ENCODE measurements at regions not wholly inside any gene's neighbourhood (a gene's known extent, or its start where the extent isn't known, plus 50 kb on each side); places are given as distances from the start of the nearest gene placed in this dataset.
"Not testable (repeated sequence)": the region's sequence is repeated elsewhere in the genome, so short reads cannot be mapped to it uniquely, and the experiment has no call there.

DNA sequence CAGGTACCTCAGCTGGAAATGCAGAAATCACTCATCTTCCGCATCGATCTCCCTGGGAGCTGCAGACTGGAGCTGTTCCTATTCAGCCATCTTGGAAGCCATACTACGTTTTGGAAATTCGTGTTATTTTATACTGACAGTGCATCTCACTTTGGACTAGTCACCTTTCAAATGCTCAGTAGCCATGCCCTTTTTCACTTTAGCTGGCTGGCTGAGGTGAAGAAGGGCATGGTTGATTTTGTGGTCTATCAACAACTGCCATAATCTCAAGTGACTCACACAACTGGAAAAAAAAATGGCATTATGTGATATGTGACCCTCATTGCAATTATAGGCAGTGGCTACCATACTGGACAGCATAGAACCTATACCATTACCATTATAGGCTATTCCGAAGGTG, 100.5 kb downstream of the CCDC71L start:
- Histone ChIP-seq H3K36me3 (ENCODE audit: control insufficient read depth in 1 of 2, insufficient read depth in 2 of 2, low read length in 2 of 2) (peaks cover 0 to 2% of the 10 kb centered on the region in 2 experiments), H2BK12ac (ENCODE audit: low read length) (no peak overlapping the region), H3K9ac (ENCODE audit: low read length) (no peak overlapping the region), H2BK5ac (ENCODE audit: low read depth, low read length, poor library complexity) (no peak overlapping the region), H4K91ac (ENCODE audit: low read depth, low read length) (no peak overlapping the region), H3K4ac (ENCODE audit: low read depth, low read length) (no peak overlapping the region), H3K79me2 (ENCODE audit: control insufficient read depth, insufficient read depth, low read length, poor library complexity) (no peaks in the 10 kb centered on the region), H3K9me3 (ENCODE audit: insufficient read depth, low read depth, low read length) (no peaks in the 10 kb centered on the region), H3K23ac (ENCODE audit: low read length) (no peak overlapping the region), H2BK120ac (ENCODE audit: insufficient read depth, low read length, poor library complexity) (no peak overlapping the region), H3K14ac (ENCODE audit: low read length) (no peak overlapping the region), H4K8ac (ENCODE audit: low read depth, low read length) (no peak overlapping the region), H3K79me1 (ENCODE audit: low read length) (peaks cover 1% of the 10 kb centered on the region), H3K18ac (ENCODE audit: low read length) (no peak overlapping the region), H2AK5ac (ENCODE audit: low read length) (no peak overlapping the region), H4K12ac (ENCODE audit: low read depth, low read length) (no peak overlapping the region), H3K4me3 (ENCODE audit: low read depth, low read length) (no peak overlapping the region), H3K27ac (ENCODE audit: low read depth, low read length) (no peak overlapping the region), H3K4me2 (ENCODE audit: low read length) (no peak overlapping the region), H2AFZ (ENCODE audit: insufficient read depth, low read length, poor library complexity) (no peak overlapping the region), H3K4me1 (ENCODE audit: control insufficient read depth in 1 of 2, insufficient read depth in 2 of 2, low read length in 2 of 2) (no peaks in the 10 kb centered on the region), H3K27me3 (ENCODE audit: insufficient read depth, low read length) (no peaks in the 10 kb centered on the region)
- no peak for DNase-seq
- WGBS (ENCODE audit: extremely low coverage, insufficient coverage, insufficient read length) = no CpG with 5 or more reads among the region's 5 CpGs

DNA sequence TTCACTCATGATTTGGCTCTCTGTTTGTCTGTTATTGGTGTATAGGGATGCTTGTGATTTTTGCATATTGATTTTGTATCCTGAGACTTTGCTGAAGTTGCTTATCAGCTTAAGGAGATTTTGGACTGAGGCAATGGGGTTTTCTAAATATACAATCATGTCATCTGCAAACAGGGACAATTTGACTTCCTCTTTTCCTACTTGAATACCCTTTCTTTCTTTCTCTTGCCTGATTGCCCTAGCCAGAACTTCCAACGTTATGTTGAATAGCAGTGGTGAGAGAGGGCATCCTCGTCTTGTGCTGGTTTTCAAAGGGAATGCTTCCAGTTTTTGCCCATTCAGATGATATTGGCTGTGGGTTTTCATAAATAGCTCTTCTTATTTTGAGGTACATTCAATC, 104.7 kb downstream of the CCDC71L start:
- H3K23ac ChIP-seq (ENCODE audit: low read length); H3K14ac ChIP-seq (ENCODE audit: low read length); H3K36me3 ChIP-seq (ENCODE audit: control insufficient read depth in 1 of 2, insufficient read depth in 2 of 2, low read length in 2 of 2); H2BK5ac ChIP-seq (ENCODE audit: low read depth, low read length, poor library complexity); H4K12ac ChIP-seq (ENCODE audit: low read depth, low read length); H3K27ac ChIP-seq (ENCODE audit: low read depth, low read length); H3K79me1 ChIP-seq (ENCODE audit: low read length); H2BK12ac ChIP-seq (ENCODE audit: low read length); H3K4ac ChIP-seq (ENCODE audit: low read depth, low read length); H3K9me3 ChIP-seq (ENCODE audit: insufficient read depth, low read depth, low read length); H3K4me3 ChIP-seq (ENCODE audit: low read depth, low read length); H2BK120ac ChIP-seq (ENCODE audit: insufficient read depth, low read length, poor library complexity); H4K91ac ChIP-seq (ENCODE audit: low read depth, low read length); H2AK5ac ChIP-seq (ENCODE audit: low read length); H3K18ac ChIP-seq (ENCODE audit: low read length); H2AFZ ChIP-seq (ENCODE audit: insufficient read depth, low read length, poor library complexity); H4K8ac ChIP-seq (ENCODE audit: low read depth, low read length); H3K79me2 ChIP-seq (ENCODE audit: control insufficient read depth, insufficient read depth, low read length, poor library complexity); H3K4me2 ChIP-seq (ENCODE audit: low read length); H3K27me3 ChIP-seq (ENCODE audit: insufficient read depth, low read length); H3K4me1 ChIP-seq (ENCODE audit: control insufficient read depth in 1 of 2, insufficient read depth in 2 of 2, low read length in 2 of 2); DNase-seq; H3K9ac ChIP-seq (ENCODE audit: low read length): not testable (repeated sequence)
- WGBS (ENCODE audit: extremely low coverage, insufficient coverage, insufficient read length) = no CpG with 5 or more reads among the region's 2 CpGs

DNA sequence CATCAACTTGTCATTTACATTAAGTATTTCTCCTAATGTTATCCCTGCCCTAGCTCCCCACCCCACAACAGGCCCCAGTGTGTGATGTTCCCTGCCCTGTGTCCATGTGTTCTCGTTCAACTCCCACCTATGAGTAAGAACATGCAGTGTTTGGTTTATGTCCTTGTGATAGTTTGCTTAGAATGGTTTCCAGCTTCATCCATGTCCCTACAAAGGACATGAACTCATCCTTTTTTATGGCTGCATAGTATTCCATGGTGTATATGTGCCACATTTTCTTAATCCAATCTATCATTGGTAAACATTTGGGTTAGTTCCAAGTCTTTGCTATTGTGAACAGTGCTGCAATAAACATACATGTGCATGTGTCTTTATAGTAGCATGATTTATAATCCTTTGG, 106.3 kb downstream of the CCDC71L start:
- not testable (repeated sequence) for H3K79me2 ChIP-seq (ENCODE audit: control insufficient read depth, insufficient read depth, low read length, poor library complexity); H3K27ac ChIP-seq (ENCODE audit: low read depth, low read length); H3K18ac ChIP-seq (ENCODE audit: low read length); H3K4me3 ChIP-seq (ENCODE audit: low read depth, low read length); H3K4me1 ChIP-seq (ENCODE audit: control insufficient read depth in 1 of 2, insufficient read depth in 2 of 2, low read length in 2 of 2); H3K9ac ChIP-seq (ENCODE audit: low read length); H3K36me3 ChIP-seq (ENCODE audit: control insufficient read depth in 1 of 2, insufficient read depth in 2 of 2, low read length in 2 of 2); H2BK12ac ChIP-seq (ENCODE audit: low read length); H3K14ac ChIP-seq (ENCODE audit: low read length); H4K91ac ChIP-seq (ENCODE audit: low read depth, low read length); H4K8ac ChIP-seq (ENCODE audit: low read depth, low read length); H2BK120ac ChIP-seq (ENCODE audit: insufficient read depth, low read length, poor library complexity); H2BK5ac ChIP-seq (ENCODE audit: low read depth, low read length, poor library complexity); H3K4ac ChIP-seq (ENCODE audit: low read depth, low read length); H2AFZ ChIP-seq (ENCODE audit: insufficient read depth, low read length, poor library complexity); H3K79me1 ChIP-seq (ENCODE audit: low read length); H3K9me3 ChIP-seq (ENCODE audit: insufficient read depth, low read depth, low read length); DNase-seq; H4K12ac ChIP-seq (ENCODE audit: low read depth, low read length); H2AK5ac ChIP-seq (ENCODE audit: low read length); H3K27me3 ChIP-seq (ENCODE audit: insufficient read depth, low read length); H3K23ac ChIP-seq (ENCODE audit: low read length); H3K4me2 ChIP-seq (ENCODE audit: low read length)
- WGBS (ENCODE audit: extremely low coverage, insufficient coverage, insufficient read length) = no CpG with 5 or more reads among the region's 1 CpG

DNA sequence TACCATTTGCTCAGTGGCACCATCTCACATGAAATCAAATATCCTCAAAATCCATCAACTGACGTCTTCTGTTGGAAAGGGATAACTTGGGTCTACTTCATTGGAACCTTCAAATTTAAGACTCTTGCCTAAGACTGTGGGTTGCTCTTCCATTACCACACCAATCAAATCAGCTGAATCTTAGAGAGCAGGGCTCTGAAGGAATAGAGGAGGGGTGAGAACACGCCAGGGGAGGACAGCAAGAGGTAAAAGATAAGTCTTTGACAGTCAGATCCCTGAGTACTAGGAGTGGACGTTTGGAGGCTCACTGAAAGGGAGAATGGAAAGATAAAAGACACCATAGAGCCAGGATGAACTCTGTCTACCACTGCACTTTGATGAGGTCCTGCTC, 107.5 kb downstream of the CCDC71L start:
- no peaks in the 10 kb centered on the region for H3K36me3 ChIP-seq (ENCODE audit: control insufficient read depth in 1 of 2, insufficient read depth in 2 of 2, low read length in 2 of 2)
- no peak overlapping the region for H2BK12ac ChIP-seq (ENCODE audit: low read length)
- H3K14ac ChIP-seq (ENCODE audit: low read length) = no peak overlapping the region
- no peak overlapping the region for H3K4me2 ChIP-seq (ENCODE audit: low read length)
- H2AK5ac ChIP-seq (ENCODE audit: low read length) = no peak overlapping the region
- H3K4ac ChIP-seq (ENCODE audit: low read depth, low read length) = no peak overlapping the region
- H3K79me2 ChIP-seq (ENCODE audit: control insufficient read depth, insufficient read depth, low read length, poor library complexity) = no peaks in the 10 kb centered on the region
- H3K9me3 ChIP-seq (ENCODE audit: insufficient read depth, low read depth, low read length) = no peaks in the 10 kb centered on the region
- no peak for DNase-seq
- no peaks in the 10 kb centered on the region for H3K4me1 ChIP-seq (ENCODE audit: control insufficient read depth in 1 of 2, insufficient read depth in 2 of 2, low read length in 2 of 2)
- no peak overlapping the region for H4K12ac ChIP-seq (ENCODE audit: low read depth, low read length)
- H3K27me3 ChIP-seq (ENCODE audit: insufficient read depth, low read length) = no peaks in the 10 kb centered on the region
- H3K4me3 ChIP-seq (ENCODE audit: low read depth, low read length) = no peak overlapping the region
- no peak overlapping the region for H4K8ac ChIP-seq (ENCODE audit: low read depth, low read length)
- no peak overlapping the region for H2AFZ ChIP-seq (ENCODE audit: insufficient read depth, low read length, poor library complexity)
- H2BK5ac ChIP-seq (ENCODE audit: low read depth, low read length, poor library complexity) = no peak overlapping the region
- no peak overlapping the region for H2BK120ac ChIP-seq (ENCODE audit: insufficient read depth, low read length, poor library complexity)
- H4K91ac ChIP-seq (ENCODE audit: low read depth, low read length) = no peak overlapping the region
- no peak overlapping the region for H3K27ac ChIP-seq (ENCODE audit: low read depth, low read length)
- H3K18ac ChIP-seq (ENCODE audit: low read length) = no peak overlapping the region
- no peak overlapping the region for H3K9ac ChIP-seq (ENCODE audit: low read length)
- WGBS (ENCODE audit: extremely low coverage, insufficient coverage, insufficient read length) = no CpG with 5 or more reads among the region's 3 CpGs
- H3K79me1 ChIP-seq (ENCODE audit: low read length) = no peaks in the 10 kb centered on the region
- no peak overlapping the region for H3K23ac ChIP-seq (ENCODE audit: low read length)
